NOMO-1 treated with dmso at 0.1 percent for 144 hours (cell line): ENCODE measurements at regions not wholly inside any gene's neighbourhood (a gene's known extent, or its start where the extent isn't known, plus 50 kb on each side); places are given as distances from the start of the nearest gene placed in this dataset.
"Not testable (repeated sequence)": the region's sequence is repeated elsewhere in the genome, so short reads cannot be mapped to it uniquely, and the experiment has no call there.

Experiments used
- DNase-seq: peaks from one replicate; lab custom pipeline; 2025; ENCODE audit not compliant: unreplicated experiment; lab: John Stamatoyannopoulos, UW

DNA sequence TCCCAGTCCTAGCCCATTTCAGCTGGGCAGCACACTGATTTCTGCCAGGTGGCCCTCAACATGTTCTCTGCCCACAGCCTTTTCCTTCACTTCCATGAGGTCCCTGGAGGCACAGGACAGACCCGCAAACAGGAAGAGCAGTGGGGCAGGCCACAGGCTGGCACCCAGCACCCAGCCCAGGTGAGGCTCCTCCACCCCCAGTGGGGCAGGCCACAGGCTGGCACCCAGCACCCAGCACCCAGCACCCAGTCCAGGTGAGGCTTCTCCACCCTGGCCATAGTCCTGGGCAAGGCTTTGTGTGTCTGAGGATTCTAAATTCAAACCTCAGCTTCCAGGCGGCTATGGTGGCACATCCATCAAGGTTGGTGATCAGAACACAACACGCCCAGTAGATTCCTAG lies 1413.0 kb downstream of the BRD1 start:
- no peak for DNase-seq

GRCh38 chr22:48412931-48413330 lies 1414.7 kb downstream of the BRD1 start:
- not testable (repeated sequence) for DNase-seq

- no peak for DNase-seq
Measured at GRCh38 chr22:48410536-48410935, 1417.1 kb downstream of the BRD1 start.

DNA sequence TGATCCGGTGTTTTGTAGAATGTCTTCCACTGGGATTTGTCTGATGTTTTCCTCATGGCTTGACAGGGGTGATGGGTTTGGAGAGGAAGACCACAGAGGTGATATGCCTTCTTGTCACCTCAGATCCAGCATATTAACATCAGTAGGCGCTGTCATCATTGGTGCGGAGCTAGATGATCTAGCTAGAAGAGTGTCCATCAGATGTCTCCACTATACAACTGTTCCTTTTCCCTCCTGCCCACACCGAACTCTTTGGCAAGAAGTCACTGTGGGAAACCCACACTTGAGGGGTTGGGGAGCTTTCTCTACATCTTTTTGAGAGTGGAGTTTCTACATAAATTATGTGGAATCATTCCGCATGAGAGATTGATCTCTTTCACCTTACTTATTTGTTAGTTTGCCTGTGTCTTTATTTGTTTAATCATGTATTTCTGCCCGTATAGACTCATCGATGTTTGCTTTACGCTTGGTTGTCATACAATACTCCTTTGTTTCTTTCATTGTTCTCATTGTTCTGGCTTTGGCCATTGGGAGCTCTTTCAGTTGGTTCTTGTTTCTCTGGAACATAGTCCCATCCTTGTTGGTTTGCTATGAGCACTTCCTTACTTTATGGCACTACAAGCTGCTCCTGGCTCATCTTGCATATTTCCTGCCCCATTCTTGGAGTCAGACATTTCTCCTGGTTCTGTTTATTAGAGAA lies 1420.3 kb downstream of the BRD1 start:
- no peak for DNase-seq

DNA sequence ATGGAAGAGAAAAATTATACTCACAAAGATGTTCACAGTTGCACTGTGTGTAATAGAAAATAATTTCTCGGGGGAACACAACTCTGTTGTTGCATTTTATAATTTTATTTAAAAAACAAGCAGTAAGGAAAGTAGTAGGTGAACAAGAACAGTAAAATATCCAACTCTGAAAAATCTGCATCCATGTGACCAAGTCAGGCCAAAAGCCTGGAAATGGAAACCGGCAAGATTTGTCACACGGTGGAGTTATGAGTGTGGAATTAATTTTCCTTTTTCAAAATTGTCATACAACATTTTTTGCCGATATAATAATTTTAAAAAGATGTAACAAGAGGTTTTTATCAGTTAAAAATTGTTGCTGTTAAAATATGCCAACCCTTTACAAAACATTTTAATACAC lies 1421.5 kb downstream of the BRD1 start:
- DNase-seq: no peak

- no peak for DNase-seq
Measured at GRCh38 chr22:48405741-48406140, 1421.9 kb downstream of the BRD1 start.

GRCh38 chr22:48404801-48405447 lies 1422.7 kb downstream of the BRD1 start:
- DNase-seq: no peak

- no peak for DNase-seq
Measured at GRCh38 chr22:48403521-48404403, 1423.9 kb downstream of the BRD1 start.

DNA sequence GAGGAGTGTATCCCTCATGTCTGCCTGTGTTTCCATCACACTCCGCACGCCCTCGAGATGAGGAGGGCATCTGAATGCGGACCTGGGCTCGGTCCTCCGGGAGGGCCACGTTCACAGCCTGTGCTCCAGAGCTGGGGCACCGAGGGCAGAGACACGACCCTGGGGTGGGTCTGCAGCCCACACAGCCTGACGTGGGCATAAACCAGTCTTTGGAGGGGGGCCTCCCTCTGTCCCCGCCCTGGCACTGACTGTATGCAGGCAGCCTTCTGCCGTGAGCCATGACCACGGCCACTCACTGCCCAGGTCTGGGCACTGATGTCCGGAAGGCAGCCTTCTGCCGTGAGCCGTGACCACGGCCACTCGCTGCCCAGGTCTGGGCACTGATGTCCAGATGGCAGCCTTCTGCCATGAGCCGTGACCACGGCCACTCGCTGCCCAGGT lies 1425.1 kb downstream of the BRD1 start:
- DNase-seq: no peak

DNA sequence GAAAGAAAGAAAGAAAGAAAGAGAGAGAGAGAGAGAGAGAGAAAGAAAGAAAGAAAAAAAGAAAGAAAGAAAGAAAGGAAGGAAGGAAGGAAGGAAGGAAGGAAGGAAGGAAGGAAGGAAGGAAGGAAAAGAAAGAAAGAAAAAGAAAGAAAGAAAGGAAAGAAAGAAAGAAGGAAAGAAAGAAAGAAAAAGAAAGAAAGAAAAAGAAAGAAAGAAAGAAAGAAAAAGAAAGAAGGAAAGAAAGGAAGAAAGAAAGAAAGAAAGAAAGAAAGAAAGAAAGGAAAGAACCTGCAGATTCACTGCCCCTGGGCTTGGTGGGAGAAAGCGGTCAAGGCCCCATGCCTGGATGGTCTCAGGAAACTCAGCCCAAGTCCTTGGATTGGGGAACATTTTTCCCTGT lies 1426.2 kb downstream of the BRD1 start:
- DNase-seq: not testable (repeated sequence)

- no peak for DNase-seq
Measured at GRCh38 chr22:48398181-48398905, 1429.3 kb downstream of the BRD1 start.

- no peak for DNase-seq
Measured at GRCh38 chr22:48397531-48398180, 1430.0 kb downstream of the BRD1 start.

GRCh38 chr22:48396785-48397530 lies 1430.7 kb downstream of the BRD1 start:
- DNase-seq: no peak

- no peak for DNase-seq
Measured at GRCh38 chr22:48396091-48396784, 1431.4 kb downstream of the BRD1 start.

GRCh38 chr22:48395201-48395600 lies 1432.5 kb downstream of the BRD1 start:
- no peak for DNase-seq

DNA sequence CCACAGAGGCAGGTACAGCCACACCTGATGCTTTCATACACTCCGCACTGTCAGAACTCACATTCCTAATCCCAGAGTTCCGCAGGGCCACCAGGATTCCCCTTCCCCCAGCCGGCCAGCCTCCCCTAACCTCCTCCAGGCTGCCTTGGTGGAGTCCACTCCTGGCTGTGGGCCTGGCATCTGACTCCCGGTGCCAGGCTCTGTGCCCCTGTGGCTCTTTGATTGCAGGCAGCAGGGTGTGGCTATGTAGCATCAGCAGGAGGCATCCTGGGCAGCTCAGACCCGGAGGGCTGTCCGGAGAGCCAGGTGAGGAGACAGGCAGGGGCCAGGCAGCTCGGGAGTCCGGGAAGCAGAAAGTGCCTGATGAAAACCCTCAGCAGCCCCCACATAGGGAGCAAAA lies 1432.9 kb downstream of the BRD1 start:
- DNase-seq: no peak

DNA sequence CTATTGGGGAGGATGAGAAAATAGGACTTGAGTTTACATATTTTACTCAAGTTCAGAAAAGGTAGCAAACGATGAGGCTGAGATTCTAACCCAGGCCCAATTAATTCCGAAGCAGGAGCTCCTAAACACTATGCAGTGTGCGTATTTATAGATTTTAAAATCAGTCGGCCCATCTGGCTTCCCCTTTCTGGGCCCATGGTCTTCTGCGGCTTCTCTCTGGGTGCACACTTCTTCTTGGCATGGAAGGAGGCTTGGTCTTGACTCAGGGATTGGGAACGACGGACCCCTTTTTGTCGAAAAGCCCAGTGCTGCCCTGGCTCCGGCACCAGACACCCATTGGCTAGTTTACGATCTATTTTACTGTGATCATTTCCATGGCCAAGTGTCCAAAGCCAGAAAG lies 1433.8 kb downstream of the BRD1 start:
- DNase-seq: no peak

DNA sequence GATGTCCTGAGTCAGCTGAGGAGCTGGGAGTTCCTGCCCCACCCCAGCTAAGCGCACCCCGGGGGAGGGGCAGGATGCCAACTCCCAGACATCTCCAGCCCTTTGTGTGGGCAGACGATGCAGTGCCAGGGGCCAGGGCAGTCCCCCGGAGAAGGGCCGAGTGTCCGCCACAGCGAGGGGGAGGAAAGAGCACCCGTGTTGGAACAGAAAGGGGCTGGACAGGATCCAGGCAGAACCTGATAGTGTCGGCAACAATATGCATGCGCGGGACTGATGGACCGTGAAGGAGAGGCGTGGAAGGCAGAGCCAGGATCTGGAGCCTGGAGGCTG lies 1434.7 kb downstream of the BRD1 start:
- no peak for DNase-seq

DNA sequence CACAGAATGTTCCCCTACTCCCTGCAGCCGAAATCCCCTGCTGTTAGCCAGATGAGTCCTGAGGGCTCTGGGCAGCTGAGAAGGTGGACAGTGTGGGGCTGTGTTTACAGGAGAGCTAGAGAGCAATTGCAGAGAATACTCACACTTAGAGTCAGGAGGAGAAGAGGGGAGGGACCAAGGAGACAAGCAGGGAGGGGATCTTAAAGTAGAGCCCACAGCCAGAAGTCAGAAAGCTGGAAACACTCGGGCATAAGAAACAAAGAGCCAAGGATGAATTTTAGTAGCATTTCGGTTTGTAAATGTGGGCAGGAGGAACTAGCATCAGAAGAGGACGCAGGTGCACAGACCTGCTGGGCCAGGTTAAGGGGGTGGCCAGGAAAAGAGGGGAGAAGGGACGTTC lies 1435.9 kb downstream of the BRD1 start:
- DNase-seq: no peak
